ENCODE measurements at regions not wholly inside any gene's neighbourhood (a gene's known extent, or its start where the extent isn't known, plus 50 kb on each side); places are given as distances from the start of the nearest gene placed in this dataset.
A peak's percentile ranks its signal among the peaks of the same experiment; 100 is the strongest.

DNA sequence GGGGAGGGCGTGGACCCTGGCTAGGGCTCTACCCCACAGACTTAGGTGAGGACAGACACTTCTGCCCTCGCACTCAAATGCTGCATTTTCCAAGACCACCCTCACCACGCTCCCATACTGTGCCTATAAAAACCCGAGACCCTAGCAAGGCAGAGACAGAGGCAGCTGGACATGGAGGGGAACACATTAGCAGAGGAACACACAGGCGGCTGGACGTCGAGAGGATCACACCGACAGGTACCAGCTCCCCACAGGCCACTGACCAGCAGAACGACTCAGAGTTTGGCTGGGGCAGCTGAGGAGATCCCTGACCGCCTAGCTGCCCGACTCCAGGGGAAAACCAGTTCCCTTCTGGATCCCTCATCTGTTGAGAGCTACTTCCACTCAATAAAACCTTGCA, 338.2 kb upstream of the SMIM30 start:
- DNase-seq (ENCODE audit: low spot score): no peak

DNA sequence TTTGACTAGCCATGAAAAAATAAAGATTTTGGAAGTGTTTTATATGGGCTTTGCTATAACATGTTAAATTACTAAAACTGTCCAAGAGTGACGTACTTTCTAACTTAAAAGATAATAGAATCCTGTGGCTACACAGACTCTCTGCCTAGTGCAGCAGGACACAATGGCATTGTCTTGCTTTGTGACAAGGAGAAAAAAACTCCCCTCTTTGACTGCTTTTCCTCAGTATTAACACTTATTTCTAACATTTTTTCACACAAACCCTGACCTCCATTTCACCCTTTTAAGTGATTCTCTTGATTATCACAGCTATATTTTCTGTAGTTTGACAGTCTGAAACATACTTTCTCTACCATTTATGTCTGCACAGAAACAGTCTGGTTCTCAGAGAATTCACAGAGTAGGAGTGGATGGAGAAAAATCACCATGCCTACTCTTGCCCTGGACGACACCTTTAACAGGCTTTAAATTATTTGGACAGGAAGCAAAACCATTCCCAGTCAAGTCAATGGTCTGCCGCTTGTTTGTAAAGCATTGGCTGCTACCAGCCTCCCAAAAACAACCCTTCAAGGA, 336.3 kb upstream of the SMIM30 start:
- no peak for DNase-seq (ENCODE audit: low spot score)

- no peak for DNase-seq (ENCODE audit: low spot score)
These were observed 333.9 kb upstream of the SMIM30 start for GRCh38 chr7:113452245-113452644.

GRCh38 chr7:113446791-113447190, 328.4 kb upstream of the SMIM30 start:
- no peak for DNase-seq (ENCODE audit: low spot score)

- DNase-seq (ENCODE audit: low spot score): no peak
These were observed 328.0 kb upstream of the SMIM30 start for GRCh38 chr7:113446391-113446790.

DNA sequence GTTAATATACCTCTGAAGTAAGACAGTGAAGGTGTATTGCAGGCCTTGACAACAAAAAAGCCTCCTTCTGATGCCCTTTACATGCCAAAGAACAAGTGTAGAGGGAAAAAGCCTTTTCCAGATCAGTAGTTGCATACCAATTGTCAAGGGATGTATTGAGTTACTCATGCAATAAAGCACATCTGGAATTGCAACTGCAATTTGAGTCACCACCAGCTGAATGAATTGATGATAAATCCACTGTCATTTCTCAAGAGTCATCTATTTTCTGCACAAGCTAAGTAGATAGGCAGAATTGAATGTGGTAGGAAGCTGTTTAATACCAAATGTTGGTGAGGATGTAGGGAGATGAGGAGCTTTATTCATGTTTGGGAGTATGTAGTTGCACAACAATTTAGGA, 325.9 kb upstream of the SMIM30 start:
- DNase-seq (ENCODE audit: low spot score): no peak

- DNase-seq (ENCODE audit: low spot score): no peak
These were observed 321.8 kb upstream of the SMIM30 start for GRCh38 chr7:113440173-113440572.

DNA sequence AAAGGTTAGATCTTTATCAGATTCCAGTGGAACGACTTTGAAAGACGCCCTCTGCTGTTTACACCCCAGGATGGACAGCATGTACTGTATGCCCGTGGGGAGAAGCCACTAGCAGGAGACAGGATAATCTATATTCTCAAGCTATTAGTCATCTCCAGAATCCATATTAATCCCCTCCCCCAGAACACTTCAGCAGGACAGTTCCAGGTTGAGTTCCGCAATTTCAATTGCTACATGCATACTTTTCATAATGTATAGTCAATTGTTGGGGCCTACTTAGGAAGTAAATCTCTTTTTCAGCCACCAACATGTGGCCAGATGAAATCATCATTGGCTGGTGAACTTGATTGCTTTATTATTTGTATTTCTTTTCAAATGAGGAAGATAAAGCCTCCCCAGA, 313.1 kb upstream of the SMIM30 start:
- no peak for DNase-seq (ENCODE audit: low spot score)

DNA sequence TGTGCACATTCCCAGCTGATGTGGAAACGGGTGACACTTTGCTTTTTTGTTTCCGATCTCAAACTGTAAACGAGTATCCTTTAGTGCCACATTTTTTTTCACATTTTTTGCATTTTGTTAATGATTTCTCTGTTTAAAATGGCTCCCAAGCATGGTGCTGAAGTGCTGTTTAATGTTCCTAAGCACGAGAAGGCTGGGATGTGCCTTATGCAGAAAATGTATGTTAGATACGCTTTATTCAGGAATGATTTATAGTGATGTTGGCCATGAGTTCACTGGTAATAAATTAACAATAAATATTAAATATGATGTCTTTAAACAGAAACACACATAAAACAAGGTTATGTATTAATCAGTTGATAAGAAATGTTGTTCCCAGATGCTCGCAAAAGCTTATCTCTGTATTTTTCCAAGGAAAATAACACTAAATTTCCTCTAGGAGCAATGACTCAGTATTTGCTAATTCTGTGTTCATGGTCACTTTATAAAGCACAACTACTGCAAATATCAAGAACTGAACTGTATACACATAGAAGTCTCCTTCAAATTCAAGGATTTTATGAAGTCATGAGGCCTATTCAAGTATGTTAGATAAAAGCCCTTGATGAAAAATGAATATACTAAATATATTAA, 305.9 kb upstream of the SMIM30 start:
- no peak for DNase-seq (ENCODE audit: low spot score)

GRCh38 chr7:113421696-113422330, 303.5 kb upstream of the SMIM30 start:
- DNase-seq (ENCODE audit: low spot score): peak; percentile 42

DNA sequence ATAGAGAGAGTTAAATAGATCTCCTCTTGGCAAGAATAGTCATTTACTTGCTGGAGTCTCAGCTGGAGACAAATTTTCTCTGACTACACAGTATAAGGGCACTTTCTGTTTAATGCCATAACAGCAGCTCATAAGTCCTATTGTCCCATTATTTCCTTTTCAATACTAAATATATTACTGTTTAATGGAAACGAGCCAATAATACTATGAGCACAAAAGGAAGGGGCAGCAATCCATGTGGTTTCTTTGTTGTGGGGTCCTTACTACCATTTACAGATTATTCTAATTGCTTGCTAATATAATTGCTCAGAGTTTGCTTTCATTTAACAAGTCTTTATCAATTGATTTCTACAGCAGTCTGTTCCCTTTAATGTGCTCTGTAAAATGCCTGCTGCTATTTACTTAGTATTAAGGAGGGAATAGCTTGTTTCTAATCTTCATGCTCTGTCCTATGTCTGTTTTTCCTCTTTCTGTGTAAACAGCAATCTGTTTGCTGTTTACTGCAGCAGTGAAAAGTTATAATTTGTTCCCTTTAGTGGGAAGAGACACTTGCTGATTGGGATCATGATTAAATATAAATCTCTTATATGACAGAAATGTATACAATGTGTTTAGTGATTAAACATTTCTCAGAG, 296.2 kb upstream of the SMIM30 start:
- DNase-seq (ENCODE audit: low spot score): no peak

- no peak for DNase-seq (ENCODE audit: low spot score)
These were observed 294.1 kb upstream of the SMIM30 start for GRCh38 chr7:113412410-113412809.

DNA sequence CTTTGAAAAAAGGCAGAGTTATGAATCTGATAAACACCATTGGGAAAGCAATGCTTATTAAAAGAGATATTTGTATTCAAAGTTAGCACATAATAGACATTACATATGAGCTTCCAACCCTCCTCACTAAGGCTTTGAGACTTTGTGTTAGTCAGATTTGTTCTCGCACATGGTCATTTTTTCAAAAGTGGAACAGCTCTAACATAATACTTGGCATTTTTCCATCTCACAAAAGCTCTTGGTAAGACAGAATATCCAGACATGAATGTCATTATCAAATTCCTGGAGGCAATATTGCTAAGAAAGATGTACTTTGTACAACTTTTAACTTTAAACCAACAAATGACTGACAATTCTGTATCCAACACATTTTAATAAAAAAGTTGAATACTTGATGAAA, 292.4 kb upstream of the SMIM30 start:
- DNase-seq (ENCODE audit: low spot score): no peak

DNA sequence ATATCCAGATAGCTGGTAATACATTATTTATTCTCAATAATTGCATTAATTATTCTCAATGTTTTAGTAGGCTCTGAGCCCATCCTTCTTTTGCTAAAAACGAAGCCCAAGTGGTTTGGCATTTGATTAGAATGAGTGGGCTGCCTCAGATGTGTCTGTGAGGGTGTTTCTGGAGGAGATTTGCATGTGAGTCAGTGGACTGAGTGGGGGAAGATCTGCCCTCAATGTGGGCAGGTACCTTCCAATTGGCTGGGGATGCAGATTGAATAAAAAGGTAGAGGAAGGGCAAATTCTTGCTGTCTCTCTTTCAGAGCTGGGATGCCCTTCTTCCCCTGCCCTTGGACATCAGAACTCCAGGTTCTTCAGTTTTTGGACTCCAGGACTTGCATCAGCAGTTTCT, 290.6 kb upstream of the SMIM30 start:
- DNase-seq (ENCODE audit: low spot score): no peak

- no peak for DNase-seq (ENCODE audit: low spot score)
These were observed 287.1 kb upstream of the SMIM30 start for GRCh38 chr7:113405296-113406056.

GRCh38 chr7:113404245-113404644, 285.9 kb upstream of the SMIM30 start:
- no peak for DNase-seq (ENCODE audit: low spot score)

- DNase-seq (ENCODE audit: low spot score): no peak
These were observed 284.1 kb upstream of the SMIM30 start for GRCh38 chr7:113402482-113402881.

GRCh38 chr7:113402005-113402404, 283.7 kb upstream of the SMIM30 start:
- DNase-seq (ENCODE audit: low spot score): no peak

DNA sequence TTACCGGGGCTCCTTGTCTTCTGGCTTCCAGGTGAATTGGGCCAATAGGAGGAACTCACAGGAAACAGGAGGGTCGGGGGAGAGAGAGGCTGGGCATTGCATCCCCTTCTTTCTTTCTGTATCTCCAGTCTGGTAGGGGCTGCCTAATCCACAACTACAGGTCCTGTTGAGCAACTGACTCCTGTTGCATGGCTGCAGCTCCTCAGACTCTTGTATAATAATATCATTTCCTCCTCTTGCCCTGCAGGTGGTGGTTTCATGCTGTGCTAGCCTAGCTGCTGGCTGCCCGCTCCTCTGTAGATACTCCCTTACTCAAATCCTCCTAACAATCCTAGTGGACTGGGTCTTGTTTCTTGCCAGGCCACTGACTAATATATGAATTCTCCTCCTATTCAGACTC, 276.5 kb upstream of the SMIM30 start:
- no peak for DNase-seq (ENCODE audit: low spot score)

DNA sequence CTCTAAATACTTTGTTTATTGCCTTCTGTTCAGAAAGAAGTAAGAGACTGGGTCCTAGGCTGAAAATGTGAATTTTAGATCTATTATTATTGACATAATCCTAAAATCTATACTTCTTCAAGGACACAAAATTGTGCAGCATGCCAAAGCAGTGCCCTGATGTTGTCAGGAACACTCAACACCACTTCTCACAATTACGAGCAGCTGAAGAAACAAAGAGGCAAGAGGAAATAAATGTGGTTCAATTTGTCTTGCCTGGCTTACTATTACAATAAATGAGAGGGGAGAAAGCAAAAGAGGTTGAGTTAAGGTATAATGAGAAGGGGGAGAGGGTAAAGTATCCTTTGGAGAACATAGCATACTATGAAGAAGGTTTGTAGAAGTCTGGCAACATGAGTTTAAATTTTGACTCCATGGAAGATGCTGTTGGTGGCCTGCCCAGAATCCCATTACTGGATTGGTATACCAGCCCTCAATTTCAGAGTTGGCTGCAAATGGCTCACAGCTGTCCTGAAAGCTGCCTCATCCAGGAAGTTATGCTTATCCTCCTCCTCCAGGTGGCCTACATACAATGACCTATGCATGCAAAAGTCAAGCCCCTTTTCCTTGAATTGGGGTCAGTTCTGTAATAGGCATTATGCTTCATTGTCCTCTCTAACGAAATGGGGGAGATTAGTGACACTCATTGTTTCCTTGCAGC, 274.6 kb upstream of the SMIM30 start:
- no peak for DNase-seq (ENCODE audit: low spot score)

- no peak for DNase-seq (ENCODE audit: low spot score)
These were observed 274.1 kb upstream of the SMIM30 start for GRCh38 chr7:113392421-113392820.

- no peak for DNase-seq (ENCODE audit: low spot score)
These were observed 270.8 kb upstream of the SMIM30 start for GRCh38 chr7:113389112-113389646.
